HG02759 (cell line): ENCODE measurements at regions not wholly inside any gene's neighbourhood (a gene's known extent, or its start where the extent isn't known, plus 50 kb on each side); places are given as distances from the start of the nearest gene placed in this dataset.
"Not testable (repeated sequence)": the region's sequence is repeated elsewhere in the genome, so short reads cannot be mapped to it uniquely, and the experiment has no call there.

ENCODE experiments used
- ATAC-seq: cut with Tn5 transposase; IDR thresholded peaks from one replicate; pipeline ENCODE4 v1.9.1; 2021; ENCODE audit warnings: mild to moderate bottlenecking, moderate library complexity; ENCODE audit not compliant: unreplicated experiment

DNA sequence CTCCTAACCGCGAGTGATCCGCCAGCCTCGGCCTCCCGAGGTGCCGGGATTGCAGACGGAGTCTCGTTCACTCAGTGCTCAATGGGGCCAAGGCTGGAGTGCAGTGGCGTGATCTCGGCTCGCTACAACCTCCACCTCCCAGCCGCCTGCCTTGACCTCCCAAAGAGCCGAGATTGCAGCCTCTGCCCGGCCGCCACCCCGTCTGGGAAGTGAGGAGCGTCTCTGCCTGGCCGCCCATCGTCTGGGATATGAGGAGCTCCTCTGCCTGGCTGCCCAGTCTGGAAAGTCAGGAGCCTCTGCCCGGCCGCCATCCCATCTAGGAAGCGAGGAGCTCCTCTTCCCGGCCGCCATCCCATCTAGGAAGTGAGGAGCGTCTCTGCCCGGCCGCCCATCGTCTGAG lies 58.8 kb upstream of the ANKRD30BL start:
- ATAC-seq = not testable (repeated sequence)

DNA sequence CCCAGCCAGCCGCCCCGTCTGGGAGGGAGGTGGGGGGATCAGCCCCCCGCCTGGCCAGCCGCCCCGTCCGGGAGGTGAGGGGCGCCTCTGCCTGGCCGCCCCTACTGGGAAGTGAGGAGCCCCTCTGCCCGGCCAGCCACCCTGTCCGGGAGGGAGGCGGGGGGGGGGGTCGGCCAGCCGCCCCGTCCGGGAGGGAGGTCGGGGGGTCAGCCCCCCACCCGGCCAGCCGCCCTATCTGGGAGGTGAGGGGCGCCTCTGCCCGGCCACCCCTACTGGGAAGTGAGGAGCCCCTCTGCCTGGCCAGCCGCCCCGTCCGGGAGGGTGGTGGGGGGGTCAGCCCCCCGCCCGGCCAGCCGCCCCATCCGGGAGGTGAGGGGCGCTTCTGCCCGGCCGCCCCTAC lies 60.1 kb upstream of the ANKRD30BL start:
- ATAC-seq = not testable (repeated sequence)

DNA sequence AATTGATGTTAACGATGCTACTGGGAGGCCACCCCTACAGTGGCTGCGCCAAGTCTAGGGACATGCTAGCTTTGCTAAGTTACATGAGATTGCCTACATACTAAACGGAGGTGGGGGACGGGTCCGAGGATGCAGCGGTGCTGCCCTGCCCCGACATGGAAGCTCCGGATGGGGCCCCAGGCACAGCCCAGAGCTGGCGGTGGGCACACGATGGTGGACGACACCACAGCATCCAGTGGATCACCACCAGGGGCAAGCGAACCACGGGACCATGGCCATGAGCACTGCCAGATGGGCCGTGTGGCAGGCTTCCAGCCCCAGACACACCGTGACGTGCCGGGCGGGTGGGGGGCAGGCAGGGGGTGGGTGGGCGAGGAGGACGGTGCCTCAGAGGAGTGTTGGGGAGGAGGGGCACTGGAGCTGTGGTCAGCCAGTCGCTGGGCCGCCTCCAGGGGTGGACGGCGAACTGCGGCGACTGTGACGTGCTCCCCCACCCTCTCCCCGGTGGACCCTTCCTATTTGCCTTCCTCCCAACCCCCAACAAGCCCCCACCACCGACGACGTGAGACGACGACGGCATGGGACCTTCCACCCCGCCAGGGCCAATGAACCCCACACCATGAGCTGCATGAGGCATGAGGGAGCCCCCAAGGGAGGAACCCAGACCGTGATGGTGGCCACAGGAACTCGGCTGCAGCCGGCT lies 90.6 kb upstream of the ANKRD30BL start:
- ATAC-seq = no peak

DNA sequence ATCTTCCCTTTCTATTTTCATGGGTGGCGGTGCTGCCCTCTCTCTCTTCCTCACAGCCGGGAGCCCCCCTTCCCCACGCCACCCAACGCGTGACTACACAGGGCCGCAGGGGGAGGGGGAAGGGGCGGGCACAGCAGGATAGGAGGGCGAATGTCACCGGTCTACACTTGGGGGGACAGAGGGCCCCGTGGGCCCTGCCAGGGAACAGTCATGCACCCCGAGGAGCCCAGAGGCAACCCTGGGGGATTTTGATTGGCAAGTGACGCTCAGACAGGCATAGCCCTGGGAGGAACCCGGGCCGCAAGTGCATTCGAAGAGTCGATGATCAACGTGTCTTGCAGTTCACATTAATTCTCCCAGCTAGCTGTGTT lies 91.1 kb upstream of the ANKRD30BL start:
- no peak for ATAC-seq

DNA sequence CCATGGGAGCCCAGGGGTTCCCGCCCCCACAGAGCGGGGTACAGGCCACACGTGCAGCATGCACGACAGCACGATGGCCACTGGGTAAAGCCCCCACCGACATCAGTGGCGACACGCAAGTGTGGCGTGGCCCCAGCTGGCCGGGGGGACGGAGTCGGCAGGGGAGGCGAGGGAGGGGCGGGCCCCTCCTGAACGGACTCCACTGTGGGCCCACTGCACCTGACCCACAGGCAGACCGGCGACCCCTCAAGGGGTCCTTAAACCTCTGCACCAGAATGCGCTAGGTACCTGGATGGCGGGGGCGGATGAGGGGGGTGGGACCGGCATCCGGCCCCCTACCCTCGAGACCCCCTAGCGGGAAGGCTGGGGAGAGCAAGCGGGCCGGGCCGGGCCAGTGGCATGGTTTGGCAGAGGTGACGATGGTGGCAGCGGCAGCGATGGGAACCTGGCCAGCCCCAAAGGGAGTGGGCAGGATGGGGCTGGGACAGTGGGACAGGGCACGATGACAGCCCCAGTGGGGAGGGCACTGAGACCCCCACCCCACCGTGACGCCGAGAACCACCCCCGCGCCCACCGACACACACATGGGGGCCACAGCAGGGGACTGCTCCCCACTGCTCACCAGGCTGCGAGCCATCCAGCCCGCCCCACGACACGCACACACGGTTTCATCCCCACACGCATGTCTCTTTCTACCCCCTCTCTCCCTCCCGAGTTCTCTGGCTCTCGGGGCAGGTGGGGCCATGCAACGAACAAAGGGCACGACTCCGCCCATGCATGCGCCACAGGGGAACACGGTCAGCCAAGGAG lies 91.9 kb upstream of the ANKRD30BL start:
- no peak for ATAC-seq

DNA sequence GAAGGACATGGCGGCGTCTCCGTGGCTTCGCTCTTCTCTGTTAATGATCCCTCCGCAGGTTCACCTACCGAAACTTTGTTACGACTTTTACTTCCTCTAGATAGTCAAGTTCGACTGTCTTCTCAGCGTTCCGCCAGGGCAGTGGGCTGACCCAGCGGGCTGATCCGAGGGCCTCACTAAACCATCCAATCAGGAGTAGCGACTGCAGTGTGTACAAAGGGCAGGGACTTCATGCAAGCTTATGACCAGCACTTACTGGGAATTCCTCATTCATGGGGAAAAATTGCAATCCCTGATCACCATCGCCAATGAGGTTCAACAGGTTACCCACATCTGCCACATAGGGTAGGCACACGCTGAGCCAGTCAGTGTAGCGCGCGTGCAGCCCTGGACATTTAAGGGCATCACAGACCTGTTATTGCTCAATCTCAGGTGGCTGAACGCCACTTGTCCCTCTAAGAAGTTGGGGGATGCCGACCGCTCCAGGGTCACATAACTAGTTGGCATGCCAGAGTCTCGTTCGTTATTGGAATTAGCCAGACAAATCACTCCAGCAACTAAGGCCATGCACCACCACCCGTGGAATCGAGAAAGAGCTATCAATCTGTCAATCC lies 92.7 kb upstream of the ANKRD30BL start:
- ATAC-seq = not testable (repeated sequence)

DNA sequence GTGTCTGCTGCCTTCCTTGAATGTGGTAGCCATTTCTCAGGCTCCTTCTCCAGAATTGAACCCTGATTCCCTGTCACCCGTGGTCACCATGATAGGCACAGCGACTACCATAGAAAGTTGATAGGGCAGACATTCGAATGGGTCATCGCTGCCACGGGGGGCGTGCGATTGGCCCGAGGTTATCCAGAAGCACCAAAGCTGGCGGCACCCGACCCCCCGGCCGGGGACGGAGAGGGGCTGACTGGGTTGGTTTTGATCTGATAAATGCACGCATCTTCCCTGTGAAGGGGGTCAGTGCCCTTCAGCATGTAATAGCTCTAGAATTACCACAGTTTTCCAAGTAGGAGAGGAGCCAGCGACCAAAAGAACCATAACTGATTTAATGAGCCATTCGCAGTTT lies 94.0 kb upstream of the ANKRD30BL start:
- no peak for ATAC-seq

DNA sequence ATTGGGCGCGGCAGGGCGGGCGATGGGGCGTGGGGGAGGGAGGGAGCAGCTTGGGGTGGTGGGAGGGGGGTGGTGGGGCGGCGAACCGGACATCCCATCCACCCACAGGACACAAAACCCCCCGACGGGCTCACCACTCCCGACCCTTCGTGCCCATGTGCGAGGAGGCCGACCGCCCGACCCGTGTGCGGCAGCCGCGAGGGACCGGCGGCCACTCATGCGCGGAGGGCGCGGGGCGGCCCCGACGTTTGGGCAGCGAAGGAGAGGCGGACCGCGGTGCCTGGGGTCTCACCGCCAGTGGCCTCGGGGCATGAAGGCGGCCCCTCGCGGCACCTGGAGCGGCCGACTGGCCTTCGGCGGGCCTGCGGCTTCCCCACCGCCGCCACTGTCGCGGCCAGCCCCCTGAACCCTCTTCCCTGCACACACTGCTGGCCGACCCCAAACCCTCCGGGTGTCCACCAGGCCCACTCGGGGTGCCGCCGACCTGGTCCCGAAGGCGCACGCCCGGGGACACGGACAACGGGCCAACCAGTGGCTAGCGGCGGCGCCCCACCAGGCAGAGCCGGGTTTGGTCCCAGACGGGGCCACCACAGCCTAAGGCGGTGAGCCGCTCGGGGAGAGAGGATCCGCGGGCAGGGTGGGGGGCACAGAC lies 94.6 kb upstream of the ANKRD30BL start:
- no peak for ATAC-seq

DNA sequence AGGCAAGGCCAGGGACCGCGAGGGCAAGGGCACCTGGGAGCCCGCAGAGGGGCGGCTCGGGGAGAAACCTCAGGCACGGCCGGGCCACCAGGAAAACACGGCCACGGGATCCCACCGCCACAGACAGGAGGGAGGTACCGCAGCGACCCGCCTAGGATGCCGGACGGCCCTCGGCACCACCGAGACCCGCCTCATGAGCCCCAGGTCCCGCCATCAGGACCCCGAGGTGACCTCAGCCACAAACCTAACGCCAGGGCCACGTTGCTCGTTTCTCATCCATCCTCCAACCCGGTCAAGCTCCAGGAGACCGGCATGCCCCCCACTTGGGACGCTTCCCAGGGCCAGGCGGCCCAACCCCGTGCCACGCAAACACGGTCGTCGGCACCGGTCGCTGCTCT lies 95.2 kb upstream of the ANKRD30BL start:
- not testable (repeated sequence) for ATAC-seq

DNA sequence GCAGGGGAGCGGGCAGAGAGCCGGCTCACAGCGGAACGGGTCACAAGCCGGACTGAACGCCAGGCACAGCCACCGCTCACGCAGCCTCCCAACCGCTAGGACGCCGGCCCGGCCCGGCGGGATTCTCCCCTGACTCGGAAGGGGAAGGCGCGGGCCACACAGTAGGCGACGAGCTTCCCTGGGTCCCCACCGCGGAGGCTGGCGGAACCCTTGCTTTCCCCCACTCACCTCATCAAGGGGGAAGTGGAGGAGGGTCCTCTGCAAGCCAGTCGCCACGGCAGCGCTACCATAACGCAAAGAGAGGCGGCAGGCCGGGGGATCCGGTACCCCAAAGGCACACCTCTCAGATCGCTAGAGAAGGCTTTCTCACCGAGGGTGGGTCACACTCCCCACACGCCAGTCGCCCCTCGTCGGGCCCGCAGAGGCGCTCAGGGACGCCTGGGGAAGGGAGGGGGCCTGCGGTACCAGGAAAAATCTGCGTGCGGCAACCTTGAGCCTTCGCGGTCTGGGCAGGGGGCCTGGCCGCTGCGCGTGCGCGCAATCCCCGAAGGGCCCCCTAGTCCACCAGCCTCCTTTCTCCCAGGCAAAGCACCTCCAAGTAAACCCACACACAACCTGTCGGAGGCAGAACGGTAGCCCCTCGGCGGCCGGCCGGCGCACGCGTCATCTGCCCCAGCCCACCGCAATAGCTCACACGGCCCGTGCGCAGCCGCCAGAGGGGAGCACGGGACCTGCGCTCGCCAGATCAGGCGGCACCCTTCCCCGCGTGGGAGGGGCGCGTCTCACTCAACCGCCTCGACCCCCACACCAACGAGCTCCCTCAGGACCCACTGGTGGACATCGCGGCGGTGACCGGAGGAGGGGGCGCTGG lies 95.8 kb upstream of the ANKRD30BL start:
- ATAC-seq = not testable (repeated sequence)

DNA sequence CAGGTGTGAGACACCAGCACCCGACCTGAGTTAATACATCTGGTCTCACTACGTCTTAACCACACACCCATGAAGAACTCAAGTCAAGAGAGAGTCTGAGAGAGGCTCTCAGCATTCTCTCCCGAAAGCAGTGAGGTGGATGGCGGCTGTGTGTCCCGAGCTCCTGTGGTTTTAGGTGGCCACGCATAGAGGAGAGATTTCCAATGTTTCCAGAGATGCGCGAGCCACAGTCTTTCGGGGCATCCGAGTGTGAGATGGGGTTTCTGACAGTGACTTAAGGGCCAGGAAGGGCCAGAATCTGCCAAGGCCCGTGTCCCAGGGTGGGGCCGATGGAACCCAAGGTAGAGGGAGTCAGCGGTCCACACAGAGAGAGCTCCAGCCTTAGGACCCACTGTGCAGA lies 97.5 kb upstream of the ANKRD30BL start:
- not testable (repeated sequence) for ATAC-seq

DNA sequence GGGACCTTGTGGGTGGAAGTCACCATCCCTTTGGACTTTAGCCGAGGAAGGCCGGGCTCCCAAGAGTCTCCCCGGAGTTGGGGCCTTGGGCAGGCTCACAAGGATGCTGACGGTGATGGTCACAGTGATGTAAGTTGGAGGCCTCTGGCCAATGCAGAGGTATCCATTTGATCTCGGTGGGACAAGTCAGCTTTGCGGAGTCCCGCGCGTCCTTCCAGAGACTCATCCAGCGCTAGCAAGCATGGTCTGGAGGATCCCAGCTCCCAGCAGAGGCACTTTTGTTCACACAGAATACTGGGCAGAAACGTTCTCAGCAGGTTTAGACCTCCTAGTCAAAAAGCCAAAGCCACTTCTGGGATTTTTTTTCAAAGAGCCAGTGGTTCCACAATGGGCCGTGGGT lies 103.8 kb upstream of the ANKRD30BL start:
- ATAC-seq = not testable (repeated sequence)

DNA sequence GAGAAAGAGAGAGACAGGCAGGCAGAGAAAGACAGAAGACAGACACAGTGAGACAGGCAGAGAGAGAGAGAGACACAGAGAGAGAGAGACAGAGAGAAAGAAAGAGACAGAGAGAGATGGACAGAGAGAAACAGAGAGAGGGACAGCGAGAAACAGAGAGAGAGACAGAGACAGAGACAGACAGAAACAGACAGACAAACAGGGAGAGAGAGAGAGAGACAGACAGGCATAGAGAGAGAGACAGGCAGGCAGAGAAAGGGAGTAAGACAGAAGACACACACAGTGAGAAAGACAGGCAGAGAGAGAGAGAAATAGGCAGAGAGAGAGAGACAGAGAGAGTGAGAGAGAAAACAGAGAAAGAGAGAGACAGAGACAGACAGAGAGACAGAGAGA lies 105.3 kb upstream of the ANKRD30BL start:
- ATAC-seq = no peak

DNA sequence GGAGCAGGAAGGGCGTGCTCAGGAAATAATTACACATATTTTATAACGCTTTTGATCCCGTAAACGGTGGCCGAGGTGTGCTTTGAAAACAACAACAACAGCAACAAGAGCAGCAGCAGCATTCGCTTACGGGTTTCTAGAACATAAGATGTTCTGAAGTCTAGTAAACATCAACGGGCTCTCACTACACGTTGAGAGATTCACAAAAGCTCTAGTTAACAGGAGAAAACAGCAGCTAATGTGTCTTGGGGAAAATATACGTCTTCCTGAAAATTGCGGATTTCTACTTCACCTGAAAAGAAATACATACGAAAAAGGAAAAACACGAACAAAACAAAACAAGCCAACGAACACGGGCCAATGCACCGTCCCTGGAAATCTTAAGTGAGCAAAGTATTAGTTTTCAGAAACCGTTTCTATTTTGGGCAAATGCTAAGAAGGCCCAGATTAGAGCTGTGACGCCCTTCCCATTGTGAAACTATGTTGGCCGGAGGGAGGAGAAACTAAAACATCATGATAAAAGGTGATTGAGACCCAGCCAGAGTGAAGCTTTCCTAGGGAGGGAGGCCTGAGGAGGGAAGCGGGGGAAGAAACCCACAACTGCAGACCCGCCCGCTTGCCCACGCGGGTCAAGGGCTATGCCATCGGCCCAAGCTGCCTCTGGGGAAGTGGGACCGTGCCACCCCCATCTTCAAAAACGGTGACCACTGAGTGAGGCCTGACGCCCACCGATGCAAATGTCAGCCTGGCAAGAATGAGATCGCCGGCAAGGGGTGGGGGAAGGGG lies 105.9 kb upstream of the ANKRD30BL start:
- not testable (repeated sequence) for ATAC-seq

DNA sequence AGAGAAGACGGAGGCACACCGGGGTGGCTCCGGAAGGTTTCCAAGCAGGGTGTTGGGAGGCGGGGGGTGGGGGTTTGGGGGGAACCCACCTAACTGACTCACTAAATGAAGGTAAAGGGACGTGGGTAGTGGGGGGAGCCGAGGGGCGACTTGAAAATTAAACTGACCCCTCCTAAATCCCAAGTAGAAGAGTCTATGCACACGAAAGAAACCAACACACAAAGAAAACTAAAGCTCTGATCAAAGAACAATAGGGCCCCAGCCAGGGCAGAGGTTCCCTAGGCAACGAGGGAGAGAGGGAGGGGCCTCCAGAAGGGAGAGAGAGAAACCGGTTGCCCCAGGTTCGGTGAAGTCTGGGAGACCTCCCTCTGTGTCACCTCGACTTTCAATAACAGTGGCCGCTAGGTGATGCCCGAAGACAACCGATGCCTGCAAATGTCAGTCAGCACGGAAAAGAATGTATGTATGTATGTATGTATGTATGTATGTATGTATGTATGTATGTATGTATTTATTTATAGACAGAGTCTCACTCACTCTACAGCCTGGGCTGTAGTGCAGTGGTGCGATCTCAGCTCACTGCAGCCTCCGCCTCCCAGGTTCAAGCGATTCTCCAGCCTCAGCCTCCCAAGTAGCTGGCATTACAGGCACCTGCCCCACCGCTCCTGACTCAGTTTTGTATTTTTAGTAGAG lies 106.7 kb upstream of the ANKRD30BL start:
- not testable (repeated sequence) for ATAC-seq

DNA sequence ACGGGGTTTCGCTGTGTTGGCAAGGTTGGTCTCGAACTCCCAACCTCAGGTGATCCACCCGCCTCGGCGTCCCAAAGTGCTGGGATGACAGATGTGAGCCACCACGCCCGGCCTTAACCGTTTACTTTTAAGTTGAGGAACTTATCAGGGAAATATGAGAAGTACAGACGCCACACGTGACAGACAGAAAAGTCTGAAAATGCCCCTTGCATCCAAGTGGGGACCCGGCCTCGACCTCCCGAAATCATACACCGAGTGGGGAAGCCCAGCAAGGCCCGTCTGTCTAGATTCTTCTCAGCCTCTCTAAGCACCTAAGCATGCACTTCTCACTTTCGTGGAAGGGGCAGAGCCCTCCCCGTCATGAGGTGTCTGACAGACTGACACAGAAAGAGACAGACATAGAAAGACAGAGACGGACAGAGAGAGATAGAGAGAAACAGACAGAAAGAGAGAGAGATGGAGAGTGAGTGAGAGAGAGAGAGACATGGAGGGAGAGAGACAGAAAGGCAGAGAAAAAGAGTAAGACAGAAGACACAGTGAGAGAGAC lies 107.3 kb upstream of the ANKRD30BL start:
- no peak for ATAC-seq

DNA sequence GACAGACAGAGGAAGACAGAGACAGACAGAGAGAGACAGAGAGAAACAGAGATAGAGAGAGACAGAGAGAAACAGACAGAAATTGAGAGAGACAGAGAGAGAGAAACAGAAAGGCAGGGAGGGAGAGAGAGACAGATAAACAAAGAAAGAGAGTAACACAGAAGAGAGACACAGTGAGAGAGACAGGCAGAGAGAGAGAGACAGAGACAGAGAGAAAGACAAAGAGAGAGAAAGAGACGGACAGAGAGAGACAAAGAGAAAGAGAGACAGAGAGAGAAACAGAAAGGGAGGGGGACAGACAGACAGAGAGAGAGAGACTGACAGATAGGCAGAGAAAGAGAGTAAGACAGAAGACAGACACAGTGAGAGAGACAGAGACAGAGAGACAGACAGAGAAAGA lies 108.5 kb upstream of the ANKRD30BL start:
- ATAC-seq = no peak

DNA sequence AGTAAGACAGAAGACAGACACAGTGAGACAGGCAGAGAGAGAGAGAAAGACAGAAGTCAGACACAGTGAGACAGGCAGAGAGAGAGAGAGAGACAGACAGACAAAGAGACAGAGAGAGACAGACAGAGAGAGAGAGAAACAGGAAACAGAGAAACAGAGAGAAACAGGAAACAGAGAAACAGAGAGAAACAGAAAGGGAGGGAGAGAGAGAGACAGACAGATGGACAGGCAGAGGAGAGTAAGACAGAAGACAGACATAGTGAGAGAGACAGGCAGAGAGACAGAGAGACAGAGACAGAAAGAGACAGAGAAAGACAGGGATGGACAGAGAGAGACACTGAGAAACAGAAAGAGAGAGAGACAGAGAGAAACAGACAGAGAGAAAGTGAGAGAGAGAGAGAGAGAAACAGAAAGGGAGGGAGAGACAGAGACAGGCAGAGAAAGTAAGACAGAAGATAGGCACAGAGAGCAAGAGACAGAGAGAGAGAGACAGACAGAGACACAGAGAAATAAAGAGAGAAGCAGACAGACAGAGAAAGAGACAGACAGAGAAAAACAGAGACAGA lies 109.3 kb upstream of the ANKRD30BL start:
- ATAC-seq = no peak
